Upper lobe of left lung (tissue), 4 donors: ENCODE measurements at regions not wholly inside any gene's neighbourhood (a gene's known extent, or its start where the extent isn't known, plus 50 kb on each side); places are given as distances from the start of the nearest gene placed in this dataset.

Experiments
- POLR2AphosphoS5 ChIP-seq, 2 donors: sonication (generic); formaldehyde crosslinking; IDR thresholded peaks; one replicate each; pipeline ENCODE4 v1.5.1; 2017; ENCODE audit warnings: antibody characterized with exemption in 2 of 2
- TF ChIP-seq, protein P1 (sequence below), 6 experiments: fragments of 450-650 bp in 4 of 6; fragments of 200-600 bp in 2 of 6; sonication (generic) in 2 of 6; IDR thresholded peaks; one replicate each; pipeline ENCODE4 v1.5.1; 2016 to 2019; ENCODE audit warnings: antibody characterized with exemption in 6 of 6

DNA sequence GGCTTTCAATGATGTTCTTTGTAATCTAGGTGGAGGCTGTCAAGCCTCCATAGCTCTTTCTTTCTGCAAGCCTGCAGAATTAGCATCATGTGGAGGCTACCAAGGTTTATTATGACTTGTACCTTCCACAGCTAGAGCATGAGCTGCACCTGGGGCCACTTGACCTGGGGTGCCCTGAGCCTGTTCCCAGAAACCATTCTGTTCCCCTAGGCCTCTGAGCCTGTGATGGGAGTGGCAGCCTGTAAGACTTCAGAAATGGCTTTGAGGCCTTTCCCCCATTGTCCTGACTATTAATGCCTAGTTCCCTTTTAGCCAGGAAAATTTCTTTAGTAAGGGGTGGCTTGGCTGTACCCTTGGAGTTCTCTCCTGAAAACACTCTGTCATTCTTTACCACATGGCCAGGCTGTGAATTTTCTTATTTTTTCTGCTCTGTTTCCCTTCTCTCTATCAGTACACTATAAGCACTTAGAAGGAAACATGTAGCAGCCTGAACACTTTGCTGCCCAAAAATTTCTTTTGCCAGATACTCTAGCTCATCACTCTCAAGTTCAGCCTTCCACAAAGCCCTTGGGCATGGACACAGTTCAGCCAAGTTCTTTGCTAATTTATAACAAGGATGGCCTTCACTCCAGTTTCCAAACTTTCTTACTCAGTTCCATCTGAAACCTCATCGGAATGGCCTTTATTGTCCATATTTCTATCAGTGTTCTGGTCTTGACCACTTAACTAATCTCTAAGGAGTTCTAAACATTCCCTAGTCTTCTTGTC lies 61.4 kb upstream of the NR3C1 start:
- TF ChIP-seq, protein P1, sequence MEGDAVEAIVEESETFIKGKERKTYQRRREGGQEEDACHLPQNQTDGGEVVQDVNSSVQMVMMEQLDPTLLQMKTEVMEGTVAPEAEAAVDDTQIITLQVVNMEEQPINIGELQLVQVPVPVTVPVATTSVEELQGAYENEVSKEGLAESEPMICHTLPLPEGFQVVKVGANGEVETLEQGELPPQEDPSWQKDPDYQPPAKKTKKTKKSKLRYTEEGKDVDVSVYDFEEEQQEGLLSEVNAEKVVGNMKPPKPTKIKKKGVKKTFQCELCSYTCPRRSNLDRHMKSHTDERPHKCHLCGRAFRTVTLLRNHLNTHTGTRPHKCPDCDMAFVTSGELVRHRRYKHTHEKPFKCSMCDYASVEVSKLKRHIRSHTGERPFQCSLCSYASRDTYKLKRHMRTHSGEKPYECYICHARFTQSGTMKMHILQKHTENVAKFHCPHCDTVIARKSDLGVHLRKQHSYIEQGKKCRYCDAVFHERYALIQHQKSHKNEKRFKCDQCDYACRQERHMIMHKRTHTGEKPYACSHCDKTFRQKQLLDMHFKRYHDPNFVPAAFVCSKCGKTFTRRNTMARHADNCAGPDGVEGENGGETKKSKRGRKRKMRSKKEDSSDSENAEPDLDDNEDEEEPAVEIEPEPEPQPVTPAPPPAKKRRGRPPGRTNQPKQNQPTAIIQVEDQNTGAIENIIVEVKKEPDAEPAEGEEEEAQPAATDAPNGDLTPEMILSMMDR (IDR thresholded peaks at IDR 0.05): no peak
- TF ChIP-seq POLR2AphosphoS5 (IDR thresholded peaks at IDR 0.05): no peak
